Epithelial cell of proximal tubule (primary cell): ENCODE measurements at regions not wholly inside any gene's neighbourhood (a gene's known extent, or its start where the extent isn't known, plus 50 kb on each side); places are given as distances from the start of the nearest gene placed in this dataset.

Experiments
- DNase-seq: peaks from one replicate; pipeline ENCODE4 v3.0.0-alpha.2; 2011; ENCODE audit warnings: low read depth
- H3K4me3 ChIP-seq: 2 replicates; pipeline ENCODE4 v1.5.1; 2011; ENCODE audit warnings: low read depth, mild to moderate bottlenecking, low read length
- CTCF ChIP-seq: conservative IDR thresholded peaks from 2 replicates; pipeline ENCODE4 v1.5.1; 2012; ENCODE audit warnings: low read depth, mild to moderate bottlenecking, low read length

- no peak for DNase-seq
- H3K4me3 ChIP-seq = no peak overlapping the region
- TF ChIP-seq CTCF = no peak
These were observed 602.0 kb downstream of the EFNA5 start for GRCh38 chr5:107068782-107069181.

GRCh38 chr5:107067395-107067794 lies 603.3 kb downstream of the EFNA5 start:
- H3K4me3 ChIP-seq = no peak overlapping the region
- no peak for DNase-seq
- TF ChIP-seq CTCF = no peak

GRCh38 chr5:107063511-107063910 lies 607.2 kb downstream of the EFNA5 start:
- no peak overlapping the region for H3K4me3 ChIP-seq
- no peak for DNase-seq
- no peak for TF ChIP-seq CTCF

- TF ChIP-seq CTCF = no peak
- no peak overlapping the region for H3K4me3 ChIP-seq
- DNase-seq = no peak
These were observed 611.9 kb downstream of the EFNA5 start for GRCh38 chr5:107058803-107059202.

GRCh38 chr5:107058235-107058634 lies 612.5 kb downstream of the EFNA5 start:
- no peak overlapping the region for H3K4me3 ChIP-seq
- no peak for DNase-seq
- no peak for TF ChIP-seq CTCF

- TF ChIP-seq CTCF = no peak
- no peak overlapping the region for H3K4me3 ChIP-seq
These were observed 614.5 kb downstream of the EFNA5 start for GRCh38 chr5:107056278-107056677.

GRCh38 chr5:107047048-107047447 lies 623.7 kb downstream of the EFNA5 start:
- H3K4me3 ChIP-seq = no peak overlapping the region
- no peak for DNase-seq
- TF ChIP-seq CTCF = no peak

More at GRCh38 chr5:107056278-107056677, 614.5 kb downstream of the EFNA5 start:
- DNase-seq = no peak
